KBM-7 (cell line): ENCODE measurements at regions not wholly inside any gene's neighbourhood (a gene's known extent, or its start where the extent isn't known, plus 50 kb on each side); places are given as distances from the start of the nearest gene placed in this dataset.

ENCODE experiments used
- DNase-seq: peaks from one replicate; pipeline ENCODE4 v3.0.0-alpha.2; 2015
- in situ Hi-C: fragments of 300-500 bp; cut with MboI; formaldehyde crosslinking; loops from 2 replicates; pipeline ENCODE4 v1.14.3; 2020; ENCODE audit warnings: low sequenced_read_pairs, low pct_unique_long_range_greater_than_20kb, mixed read lengths

GRCh38 chr5:142512043-142513042 is 173.5 kb downstream of the FGF1 start:
- in situ Hi-C loops, result no loop called here
- no peak for DNase-seq

- DNase-seq, result no peak
- in situ Hi-C loops, result no loop called here
Measured at GRCh38 chr5:142511358-142511757, 174.5 kb downstream of the FGF1 start.

- in situ Hi-C loops, result no loop called here
Measured at GRCh38 chr5:142509026-142509425, 176.9 kb downstream of the FGF1 start.

GRCh38 chr5:142508591-142508990 is 177.3 kb downstream of the FGF1 start:
- DNase-seq, result peak; percentile 16
- in situ Hi-C loops, result no loop called here

More at GRCh38 chr5:142509026-142509425, 176.9 kb downstream of the FGF1 start:
- no peak for DNase-seq

GRCh38 chr5:142507531-142508372 is 178.1 kb downstream of the FGF1 start:
- in situ Hi-C loops, result no loop called here
- no peak for DNase-seq

- in situ Hi-C loops, result no loop called here
Measured at GRCh38 chr5:142506756-142507155, 179.1 kb downstream of the FGF1 start.

GRCh38 chr5:142506046-142506445 is 179.8 kb downstream of the FGF1 start:
- in situ Hi-C loops, result no loop called here
- no peak for DNase-seq

More at GRCh38 chr5:142506756-142507155, 179.1 kb downstream of the FGF1 start:
- no peak for DNase-seq

GRCh38 chr5:142501890-142502289 is 177.1 kb upstream of the SPRY4 start:
- in situ Hi-C loops, result no loop called here
- no peak for DNase-seq

GRCh38 chr5:142500227-142500905 is 175.5 kb upstream of the SPRY4 start:
- in situ Hi-C loops, result no loop called here
- DNase-seq, result no peak

GRCh38 chr5:142499591-142500226 is 174.9 kb upstream of the SPRY4 start:
- DNase-seq, result no peak
- in situ Hi-C loops, result no loop called here

- in situ Hi-C loops, result no loop called here
- DNase-seq, result no peak
Measured at GRCh38 chr5:142498298-142498697, 173.5 kb upstream of the SPRY4 start.

- DNase-seq, result no peak
- in situ Hi-C loops, result no loop called here
Measured at GRCh38 chr5:142495531-142495930, 170.7 kb upstream of the SPRY4 start.

GRCh38 chr5:142493875-142494518 is 169.2 kb upstream of the SPRY4 start:
- no peak for DNase-seq
- in situ Hi-C loops, result no loop called here

GRCh38 chr5:142492781-142493281 is 168.0 kb upstream of the SPRY4 start:
- in situ Hi-C loops, result no loop called here
- DNase-seq, result no peak

- DNase-seq, result no peak
- in situ Hi-C loops, result no loop called here
Measured at GRCh38 chr5:142491679-142492078, 166.9 kb upstream of the SPRY4 start.

- in situ Hi-C loops, result no loop called here
Measured at GRCh38 chr5:142491270-142491669, 166.4 kb upstream of the SPRY4 start.

GRCh38 chr5:142486581-142486980 is 161.8 kb upstream of the SPRY4 start:
- in situ Hi-C loops, result no loop called here
- DNase-seq, result no peak

More at GRCh38 chr5:142491270-142491669, 166.4 kb upstream of the SPRY4 start:
- DNase-seq, result no peak

- in situ Hi-C loops, result no loop called here
- no peak for DNase-seq
Measured at GRCh38 chr5:142486020-142486419, 161.2 kb upstream of the SPRY4 start.
